Naive thymus-derived CD4-positive, alpha-beta T cell (primary cell): ENCODE measurements at regions not wholly inside any gene's neighbourhood (a gene's known extent, or its start where the extent isn't known, plus 50 kb on each side); places are given as distances from the start of the nearest gene placed in this dataset.

Source experiments
- ATAC-seq: fragments of 150-1000 bp; cut with Tn5 transposase; 2 replicates; pipeline ENCODE4 v1.10.0; 2021; ENCODE audit warnings: mild to moderate bottlenecking, moderate library complexity
- CTCF ChIA-PET: fragments of 350-600 bp; sonication (Branson Sonifier 250); formaldehyde crosslinking; loops from one replicate; lab custom pipeline; 2021; ENCODE audit warnings: antibody characterized with exemption; lab: Charles Lee
- POLR2A ChIA-PET: fragments of 350-600 bp; sonication (Branson Sonifier 250); formaldehyde crosslinking; loops from one replicate; lab custom pipeline; 2021; ENCODE audit warnings: antibody characterized with exemption, inconsistent platforms; lab: Charles Lee
- DNase-seq, 9 donors: peaks; one replicate each; pipeline versions ENCODE4 v3.0.0 to v3.0.0-alpha.2; 2020 to 2022; ENCODE audit warnings: mixed read lengths in 1 of 9
- H3K27ac ChIP-seq: one replicate; pipeline ENCODE4 v1.7.0; 2013; ENCODE audit warnings: mild to moderate bottlenecking, low read depth, low read length, moderate library complexity
- H3K27me3 ChIP-seq, 2 donors: one replicate each; pipeline ENCODE4 v1.7.0; 2013; ENCODE audit warnings: low read length in 2 of 2, mild to moderate bottlenecking in 2 of 2, moderate library complexity in 2 of 2; ENCODE audit not compliant: control insufficient read depth in 2 of 2, insufficient read depth in 2 of 2
- H3K36me3 ChIP-seq, 3 experiments: 1 replicate in 2 of 3; 2 replicates in 1 of 3; pipeline ENCODE4 v1.7.0; 2013; ENCODE audit warnings: low read length in 3 of 3, mild to moderate bottlenecking in 3 of 3, moderate library complexity in 1 of 3; ENCODE audit not compliant: insufficient read depth in 3 of 3, control insufficient read depth in 2 of 3
- H3K4me1 ChIP-seq, 2 donors: one replicate each; pipeline ENCODE4 v1.7.0; 2013; ENCODE audit warnings: low read length in 2 of 2, mild to moderate bottlenecking in 2 of 2, moderate library complexity in 1 of 2; ENCODE audit not compliant: control insufficient read depth in 2 of 2, insufficient read depth in 2 of 2
- H3K4me3 ChIP-seq: 2 replicates; pipeline ENCODE4 v1.7.0; 2013; ENCODE audit warnings: mild to moderate bottlenecking, low read length
- H3K9me3 ChIP-seq, 3 experiments: 1 replicate in 2 of 3; 2 replicates in 1 of 3; pipeline ENCODE4 v1.7.0; 2013; ENCODE audit warnings: low read length in 3 of 3; ENCODE audit not compliant: control insufficient read depth in 2 of 3
- H3K27ac Mint-ChIP-seq, 9 donors: one replicate each; pipeline ENCODE4 v1.8.0; 2020 to 2022; ENCODE audit warnings: mixed read lengths in 9 of 9, mild to moderate bottlenecking in 8 of 9, moderate library complexity in 5 of 9, inconsistent platforms in 2 of 9
- H3K27me3 Mint-ChIP-seq, 5 donors: one replicate each; pipeline ENCODE4 v1.8.0; 2021 to 2022; ENCODE audit warnings: mixed read lengths in 5 of 5, mild to moderate bottlenecking in 1 of 5
- H3K36me3 Mint-ChIP-seq, 5 donors: one replicate each; pipeline ENCODE4 v1.8.0; 2020 to 2022; ENCODE audit warnings: mixed read lengths in 5 of 5, mild to moderate bottlenecking in 3 of 5, inconsistent platforms in 1 of 5
- H3K4me1 Mint-ChIP-seq, 7 donors: one replicate each; pipeline ENCODE4 v1.8.0; 2020 to 2022; ENCODE audit warnings: mixed read lengths in 7 of 7, mild to moderate bottlenecking in 3 of 7, inconsistent platforms in 1 of 7
- H3K4me3 Mint-ChIP-seq, 10 donors: one replicate each; pipeline ENCODE4 v1.8.0; 2020 to 2022; ENCODE audit warnings: mild to moderate bottlenecking in 10 of 10, mixed read lengths in 10 of 10, moderate library complexity in 6 of 10, inconsistent platforms in 2 of 10
- H3K9me3 Mint-ChIP-seq, 11 donors: one replicate each; pipeline ENCODE4 v1.8.0; 2020 to 2022; ENCODE audit warnings: mixed read lengths in 11 of 11, mild to moderate bottlenecking in 4 of 11, inconsistent platforms in 1 of 11, moderate library complexity in 1 of 11
- intact Hi-C, 2 donors: fragments of 100-400 bp; cut with micrococcal nuclease; formaldehyde crosslinking; loops; one replicate each; pipeline ENCODE4 v1.15.1; 2023

GRCh38 chr11:115104851-115105453, 399.3 kb downstream of the CADM1 start:
- ATAC-seq (no peak), DNase-seq (no peak)
- H3K36me3 ChIP-seq: no peaks in the 10 kb centered on the region
- Mint-ChIP-seq H3K9me3 (peaks cover 0 to 3% (median 0%) of the 10 kb centered on the region in 11 donors), H3K27me3 (peaks cover 0 to 11% (median 3%) of the 10 kb centered on the region in 5 donors), H3K36me3 (no peaks in the 10 kb centered on the region), H3K4me3 (no peak overlapping the region), H3K4me1 (no peaks in the 10 kb centered on the region), H3K27ac (no peak overlapping the region)
- ChIA-PET CTCF (no interaction called here), POLR2A (no interaction called here)
- H3K27ac ChIP-seq: no peak overlapping the region
- no peaks in the 10 kb centered on the region for H3K9me3 ChIP-seq
- H3K4me3 ChIP-seq: no peak overlapping the region
- intact Hi-C loops: no loop called here
- no peaks in the 10 kb centered on the region for H3K27me3 ChIP-seq
- no peaks in the 10 kb centered on the region for H3K4me1 ChIP-seq

DNA sequence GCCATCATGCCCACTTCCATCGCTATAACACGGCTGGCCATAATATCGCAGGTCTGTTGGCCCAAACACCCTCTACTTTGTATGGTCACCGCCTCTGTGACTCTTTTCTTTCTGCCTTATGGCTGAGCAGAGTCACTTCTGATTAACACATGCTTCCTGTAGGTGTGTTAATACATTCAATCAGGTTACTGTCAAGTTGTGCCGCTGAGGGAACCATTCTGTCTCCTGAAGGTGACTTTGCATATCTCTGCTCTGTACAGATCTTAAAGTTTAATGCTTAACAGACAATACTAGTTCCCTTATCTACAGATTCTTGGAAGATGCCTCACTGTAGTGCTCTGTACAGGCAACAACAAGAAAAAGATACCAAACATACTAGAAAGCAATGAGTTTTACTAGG, 393.1 kb downstream of the CADM1 start:
- H3K27me3 Mint-ChIP-seq: peaks cover 0 to 9% (median under 1%) of the 10 kb centered on the region in 5 donors
- ChIA-PET POLR2A (no interaction called here), CTCF (no interaction called here)
- no peak overlapping the region for H3K27ac Mint-ChIP-seq
- DNase-seq (no peak), ATAC-seq (no peak)
- no peak overlapping the region for H3K4me3 Mint-ChIP-seq
- Histone ChIP-seq H3K4me1 (no peaks in the 10 kb centered on the region), H3K27me3 (no peaks in the 10 kb centered on the region), H3K36me3 (no peaks in the 10 kb centered on the region), H3K27ac (no peak overlapping the region), H3K4me3 (no peak overlapping the region), H3K9me3 (no peaks in the 10 kb centered on the region)
- H3K36me3 Mint-ChIP-seq: no peaks in the 10 kb centered on the region
- no peaks in the 10 kb centered on the region for H3K4me1 Mint-ChIP-seq
- H3K9me3 Mint-ChIP-seq: peaks cover 0 to 3% (median 0%) of the 10 kb centered on the region in 11 donors
- intact Hi-C loops: no loop called here

- Histone ChIP-seq H3K4me3 (no peak overlapping the region), H3K36me3 (no peaks in the 10 kb centered on the region), H3K9me3 (no peaks in the 10 kb centered on the region), H3K27ac (no peak overlapping the region), H3K4me1 (no peaks in the 10 kb centered on the region), H3K27me3 (no peaks in the 10 kb centered on the region)
- ATAC-seq: no peak
- DNase-seq: no peak
- H3K4me1 Mint-ChIP-seq: no peaks in the 10 kb centered on the region
- no peak overlapping the region for H3K4me3 Mint-ChIP-seq
- CTCF ChIA-PET: no interaction called here
- peaks cover 0 to 2% (median 0%) of the 10 kb centered on the region in 11 donors for H3K9me3 Mint-ChIP-seq
- H3K36me3 Mint-ChIP-seq: no peaks in the 10 kb centered on the region
- intact Hi-C loops: no loop called here
- H3K27ac Mint-ChIP-seq: no peak overlapping the region
- peaks cover 0 to 12% (median 0%) of the 10 kb centered on the region in 5 donors for H3K27me3 Mint-ChIP-seq
- POLR2A ChIA-PET: no interaction called here
Measured at GRCh38 chr11:115112754-115113153, 391.5 kb downstream of the CADM1 start.

DNA sequence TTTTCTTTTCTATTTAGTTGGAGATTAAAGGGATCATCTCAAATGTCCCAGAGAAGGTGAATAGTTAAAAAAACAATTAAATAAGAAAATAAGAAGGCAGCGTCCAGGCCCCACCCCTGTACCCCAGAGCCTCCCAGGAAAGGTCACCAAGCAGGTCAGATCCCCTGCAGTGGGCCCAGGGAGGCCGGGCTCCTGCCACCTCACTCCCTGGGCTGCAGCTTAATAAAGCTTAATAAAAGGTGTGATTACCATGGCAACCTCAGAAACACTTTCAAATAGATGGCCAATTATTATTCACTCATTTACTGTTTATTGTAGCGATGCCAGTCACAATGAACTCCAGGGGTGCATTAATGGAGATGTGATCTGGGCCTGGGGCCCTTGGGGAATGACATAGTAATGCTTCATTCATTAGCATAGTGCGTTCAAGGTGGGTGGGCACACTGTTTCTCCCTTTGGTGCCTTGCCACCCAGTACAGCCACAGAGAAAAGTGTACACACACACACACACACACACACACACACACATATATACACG, 386.2 kb downstream of the CADM1 start:
- intact Hi-C loops: no loop called here
- no peaks in the 10 kb centered on the region for H3K36me3 ChIP-seq
- no peak overlapping the region for H3K4me3 ChIP-seq
- H3K9me3 ChIP-seq: no peaks in the 10 kb centered on the region
- no peak overlapping the region for H3K4me3 Mint-ChIP-seq
- peaks cover 0 to 17% (median 4%) of the 10 kb centered on the region in 5 donors for H3K27me3 Mint-ChIP-seq
- no peaks in the 10 kb centered on the region for H3K4me1 ChIP-seq
- ATAC-seq: no peak
- H3K36me3 Mint-ChIP-seq: no peaks in the 10 kb centered on the region
- no peaks in the 10 kb centered on the region for H3K27me3 ChIP-seq
- H3K4me1 Mint-ChIP-seq: no peaks in the 10 kb centered on the region
- no peak for DNase-seq
- POLR2A ChIA-PET: no interaction called here
- CTCF ChIA-PET: no interaction called here
- H3K9me3 Mint-ChIP-seq: no peaks in the 10 kb centered on the region
- H3K27ac Mint-ChIP-seq: no peak overlapping the region
- no peak overlapping the region for H3K27ac ChIP-seq

DNA sequence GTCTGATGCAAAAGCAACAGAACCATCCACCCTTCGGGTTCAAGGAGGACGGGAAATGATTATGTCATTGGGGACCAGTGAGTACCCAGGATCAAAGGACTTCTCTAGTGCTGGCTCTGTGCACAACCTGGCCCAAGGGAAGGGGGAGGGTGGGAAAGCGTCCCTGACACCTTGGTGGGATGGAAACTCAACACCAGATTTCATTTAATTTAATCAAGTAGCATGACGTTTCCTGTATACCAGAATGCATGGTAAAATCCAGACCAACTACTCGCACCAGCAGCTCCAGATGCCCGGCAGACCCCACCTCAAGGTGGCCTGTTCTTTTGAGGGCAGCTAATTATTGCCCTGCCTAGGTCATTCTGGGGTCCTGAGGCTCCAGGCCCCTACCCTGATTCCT, 385.1 kb downstream of the CADM1 start:
- ChIA-PET POLR2A (no interaction called here), CTCF (no interaction called here)
- H3K9me3 Mint-ChIP-seq: no peaks in the 10 kb centered on the region
- no peaks in the 10 kb centered on the region for H3K9me3 ChIP-seq
- no peaks in the 10 kb centered on the region for H3K27me3 ChIP-seq
- intact Hi-C loops: no loop called here
- no peak overlapping the region for H3K4me3 Mint-ChIP-seq
- no peaks in the 10 kb centered on the region for H3K36me3 ChIP-seq
- H3K36me3 Mint-ChIP-seq: no peaks in the 10 kb centered on the region
- no peak overlapping the region for H3K4me3 ChIP-seq
- H3K27ac ChIP-seq: no peak overlapping the region
- no peak for ATAC-seq
- no peak for DNase-seq
- no peaks in the 10 kb centered on the region for H3K4me1 Mint-ChIP-seq
- H3K27me3 Mint-ChIP-seq: peaks cover 0 to 11% (median 4%) of the 10 kb centered on the region in 5 donors
- no peaks in the 10 kb centered on the region for H3K4me1 ChIP-seq
- H3K27ac Mint-ChIP-seq: no peak overlapping the region
